HG03565 (cell line): ENCODE measurements at regions not wholly inside any gene's neighbourhood (a gene's known extent, or its start where the extent isn't known, plus 50 kb on each side); places are given as distances from the start of the nearest gene placed in this dataset.
"Not testable (repeated sequence)": the region's sequence is repeated elsewhere in the genome, so short reads cannot be mapped to it uniquely, and the experiment has no call there.

Experiments
- ATAC-seq: cut with Tn5 transposase; IDR thresholded peaks from one replicate; pipeline ENCODE4 v1.9.1; 2021; ENCODE audit warnings: mild to moderate bottlenecking, moderate library complexity; ENCODE audit not compliant: unreplicated experiment

GRCh38 chr11:27244900-27245299, 118.1 kb downstream of the CCDC34 start:
- ATAC-seq, result no peak

GRCh38 chr11:27242591-27242990, 120.4 kb downstream of the CCDC34 start:
- no peak for ATAC-seq

- no peak for ATAC-seq
Observed at GRCh38 chr11:27241311-27242122, 121.5 kb downstream of the CCDC34 start.

- ATAC-seq, result no peak
Observed at GRCh38 chr11:27239305-27239942, 123.6 kb downstream of the CCDC34 start.

- no peak for ATAC-seq
Observed at GRCh38 chr11:27238811-27239210, 124.2 kb downstream of the CCDC34 start.

GRCh38 chr11:27237643-27238042, 125.4 kb downstream of the CCDC34 start:
- no peak for ATAC-seq

- no peak for ATAC-seq
Observed at GRCh38 chr11:27234961-27235360, 128.1 kb downstream of the CCDC34 start.

GRCh38 chr11:27234043-27234668, 128.9 kb downstream of the CCDC34 start:
- peak; percentile 97 for ATAC-seq

- no peak for ATAC-seq
Observed at GRCh38 chr11:27233654-27234042, 129.4 kb downstream of the CCDC34 start.

GRCh38 chr11:27231530-27231929, 131.5 kb downstream of the CCDC34 start:
- ATAC-seq, result no peak

GRCh38 chr11:27230192-27230572, 132.8 kb downstream of the CCDC34 start:
- ATAC-seq, result no peak

- ATAC-seq, result no peak
Observed at GRCh38 chr11:27229511-27230191, 133.4 kb downstream of the CCDC34 start.

- ATAC-seq, result no peak
Observed at GRCh38 chr11:27228906-27229290, 134.1 kb downstream of the CCDC34 start.

- no peak for ATAC-seq
Observed at GRCh38 chr11:27228232-27228905, 134.6 kb downstream of the CCDC34 start.

GRCh38 chr11:27227736-27228135, 135.3 kb downstream of the CCDC34 start:
- ATAC-seq, result no peak

- not testable (repeated sequence) for ATAC-seq
Observed at GRCh38 chr11:27219487-27220039, 143.5 kb downstream of the CCDC34 start.

GRCh38 chr11:27218421-27219038, 144.5 kb downstream of the CCDC34 start:
- no peak for ATAC-seq

GRCh38 chr11:27217948-27218420, 145.0 kb downstream of the CCDC34 start:
- ATAC-seq, result no peak

- ATAC-seq, result no peak
Observed at GRCh38 chr11:27217496-27217895, 145.5 kb downstream of the CCDC34 start.
